ENCODE measurements at regions not wholly inside any gene's neighbourhood (a gene's known extent, or its start where the extent isn't known, plus 50 kb on each side); places are given as distances from the start of the nearest gene placed in this dataset.

GRCh38 chr9:88691091-88691490, 156.1 kb downstream of the NXNL2 start:
- CTCF ChIA-PET (ENCODE audit: low intra/inter-chr PET ratio, low total read pairs) = no interaction called here

DNA sequence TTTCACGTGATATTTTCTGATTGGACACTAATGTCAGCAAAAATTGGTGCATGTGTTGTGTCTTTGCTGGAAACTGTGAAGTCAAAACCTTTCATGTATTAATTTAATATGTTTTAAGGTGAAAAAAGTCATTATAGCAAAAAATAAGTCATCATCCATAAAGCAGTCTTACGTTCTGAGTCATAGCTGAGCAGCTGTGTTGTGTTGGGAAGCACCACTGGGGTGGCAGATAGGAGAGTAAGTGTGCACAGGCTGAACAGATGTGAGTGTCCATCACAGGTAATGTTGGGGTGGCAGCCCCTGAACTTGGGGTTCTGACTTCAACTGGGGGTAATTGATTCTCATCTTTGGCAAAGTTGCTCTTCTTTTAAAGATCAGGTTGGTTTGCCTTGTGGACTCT, 156.8 kb downstream of the NXNL2 start:
- in situ Hi-C loops (cut with HindIII; ENCODE audit: extremely low pct_ligation_motif_present, low pct_unique_long_range_greater_than_20kb) (no loop called here), intact Hi-C loops (cut with micrococcal nuclease; ENCODE audit: unreplicated experiment) (no loop called here)
- Histone ChIP-seq H3K4me1 (ENCODE audit: insufficient read depth, low read length) (peaks cover 51% of the 10 kb centered on the region), H3K27ac (ENCODE audit: extremely low read length, insufficient read depth, low read length) (no peak overlapping the region), H3K9ac (ENCODE audit: insufficient read depth, low read depth, low read length) (no peak overlapping the region), H3K36me3 (replicated peaks in 1 of 2; ENCODE audit: control insufficient read depth in 1 of 2, insufficient read depth in 2 of 2, low read length in 2 of 2) (no peaks in the 10 kb centered on the region), H3K4me2 (ENCODE audit: low read depth, low read length) (no peak overlapping the region), H3K27me3 (ENCODE audit: control insufficient read depth in 1 of 2, insufficient read depth in 2 of 2, low read length in 2 of 2) (no peaks in the 10 kb centered on the region), H3K4me3 (replicated peaks in 1 of 3; ENCODE audit: insufficient read depth in 1 of 3, low read depth in 2 of 3, low read length in 3 of 3) (no peak overlapping the region), H4K20me1 (ENCODE audit: insufficient read depth, low read length) (no peaks in the 10 kb centered on the region), H3K79me2 (ENCODE audit: insufficient read depth, low read length) (no peaks in the 10 kb centered on the region), H2AFZ (ENCODE audit: low read length) (no peak overlapping the region), H3K9me3 (ENCODE audit: low read length) (no peaks in the 10 kb centered on the region)
- WGBS (ENCODE audit: low lambda C conversion rate) = 98% methylated on average over 2 of the region's 2 CpGs
- no peak for ATAC-seq
- ChIA-PET POLR2A (no interaction called here), CTCF (ENCODE audit: low intra/inter-chr PET ratio, low total read pairs) (no interaction called here)
- FAIRE-seq = no peak
- DNase-seq (ENCODE audit: low spot score) = no peak
- TF ChIP-seq SMAD1 (CRISPR knock-in tag; IDR thresholded peaks at IDR 0.05; ENCODE audit: borderline replicate concordance, low read depth) (no peak), TRAFD1 (CRISPR knock-in tag; IDR thresholded peaks at IDR 0.05; ENCODE audit: borderline replicate concordance) (no peak), ZNF891 (CRISPR knock-in tag; IDR thresholded peaks at IDR 0.05) (no peak), RFXANK (CRISPR knock-in tag; IDR thresholded peaks at IDR 0.05) (no peak), ZNF761 (CRISPR knock-in tag; conservative IDR thresholded peaks at IDR 0.05) (no peak), REL (CRISPR knock-in tag; conservative IDR thresholded peaks at IDR 0.05) (no peak), ZNF281 (CRISPR knock-in tag; IDR thresholded peaks at IDR 0.05; ENCODE audit: borderline replicate concordance) (no peak)
- no TSS peak for BruUV-seq (replicated peaks)

More at GRCh38 chr9:88691091-88691490, 156.1 kb downstream of the NXNL2 start:
- POLR2A ChIA-PET = no interaction called here
- Histone ChIP-seq H3K9me3 (ENCODE audit: low read length) (no peaks in the 10 kb centered on the region), H3K9ac (ENCODE audit: insufficient read depth, low read depth, low read length) (no peak overlapping the region), H4K20me1 (ENCODE audit: insufficient read depth, low read length) (no peaks in the 10 kb centered on the region), H3K4me3 (replicated peaks in 1 of 3; ENCODE audit: insufficient read depth in 1 of 3, low read depth in 2 of 3, low read length in 3 of 3) (no peak overlapping the region), H3K4me1 (ENCODE audit: insufficient read depth, low read length) (peaks cover 51% of the 10 kb centered on the region), H3K27me3 (ENCODE audit: control insufficient read depth in 1 of 2, insufficient read depth in 2 of 2, low read length in 2 of 2) (no peaks in the 10 kb centered on the region), H3K36me3 (replicated peaks in 1 of 2; ENCODE audit: control insufficient read depth in 1 of 2, insufficient read depth in 2 of 2, low read length in 2 of 2) (no peaks in the 10 kb centered on the region), H2AFZ (ENCODE audit: low read length) (no peak overlapping the region), H3K79me2 (ENCODE audit: insufficient read depth, low read length) (no peaks in the 10 kb centered on the region), H3K4me2 (ENCODE audit: low read depth, low read length) (no peak overlapping the region), H3K27ac (ENCODE audit: extremely low read length, insufficient read depth, low read length) (no peak overlapping the region)
- peak in 1 of 2 experiments; percentile 15; a peak in 1 of 4 replicates for TF ChIP-seq MAFK (conservative IDR thresholded peaks at IDR 0.05 in 1 of 2, IDR thresholded peaks at IDR 0.05 in 1 of 2; ENCODE audit: low read length in 2 of 2)
- TF ChIP-seq TMF1 (CRISPR knock-in tag; IDR thresholded peaks at IDR 0.05; ENCODE audit: low read depth) = no peak
- no peak for TF ChIP-seq ZSCAN31 (CRISPR knock-in tag; IDR thresholded peaks at IDR 0.05; ENCODE audit: low read depth)
- TF ChIP-seq, protein P1, sequence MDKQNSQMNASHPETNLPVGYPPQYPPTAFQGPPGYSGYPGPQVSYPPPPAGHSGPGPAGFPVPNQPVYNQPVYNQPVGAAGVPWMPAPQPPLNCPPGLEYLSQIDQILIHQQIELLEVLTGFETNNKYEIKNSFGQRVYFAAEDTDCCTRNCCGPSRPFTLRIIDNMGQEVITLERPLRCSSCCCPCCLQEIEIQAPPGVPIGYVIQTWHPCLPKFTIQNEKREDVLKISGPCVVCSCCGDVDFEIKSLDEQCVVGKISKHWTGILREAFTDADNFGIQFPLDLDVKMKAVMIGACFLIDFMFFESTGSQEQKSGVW (CRISPR knock-in tag; IDR thresholded peaks at IDR 0.05; ENCODE audit: borderline replicate concordance) = no peak
- BruUV-seq (replicated peaks) = no TSS peak
- DNase-seq (ENCODE audit: low spot score) = no peak
- WGBS (ENCODE audit: low lambda C conversion rate) = 81% methylated on average over 3 of the region's 3 CpGs
- in situ Hi-C loops (cut with HindIII; ENCODE audit: extremely low pct_ligation_motif_present, low pct_unique_long_range_greater_than_20kb) = no loop called here
- intact Hi-C loops (cut with micrococcal nuclease; ENCODE audit: unreplicated experiment) = no loop called here
- ATAC-seq = no peak
- FAIRE-seq = no peak
